ENCODE measurements at regions not wholly inside any gene's neighbourhood (a gene's known extent, or its start where the extent isn't known, plus 50 kb on each side); places are given as distances from the start of the nearest gene placed in this dataset.

GRCh38 chr2:58770846-58771245 is 529.7 kb upstream of the FANCL start:
- H3K9me3 ChIP-seq (ENCODE audit: low read length), result no peaks in the 10 kb centered on the region
- no peak overlapping the region for H3K4me3 ChIP-seq (ENCODE audit: low read depth, low read length, poor library complexity, severe bottlenecking)
- H3K4me2 ChIP-seq (ENCODE audit: low read length), result no peak overlapping the region
- no peaks in the 10 kb centered on the region for H3K4me1 ChIP-seq (ENCODE audit: insufficient read depth, low read length, severe bottlenecking)
- TF ChIP-seq CTCF (IDR thresholded peaks at IDR 0.05; ENCODE audit: low read length), result no peak
- TF ChIP-seq EZH2 (IDR thresholded peaks at IDR 0.05; ENCODE audit: borderline replicate concordance, low read length), result no peak
- H3K9ac ChIP-seq (ENCODE audit: low read length), result no peak overlapping the region
- H4K20me1 ChIP-seq (ENCODE audit: insufficient read depth, low read length), result no peaks in the 10 kb centered on the region
- no peaks in the 10 kb centered on the region for H3K79me2 ChIP-seq (ENCODE audit: insufficient read depth, low read length)
- no peak overlapping the region for H3K27ac ChIP-seq (ENCODE audit: low read depth, low read length, poor library complexity, severe bottlenecking)
- H3K36me3 ChIP-seq (ENCODE audit: insufficient read depth, low read length), result no peaks in the 10 kb centered on the region
- H3K9me2 ChIP-seq (ENCODE audit: low read depth, low read length), result no peaks in the 10 kb centered on the region
- no peaks in the 10 kb centered on the region for H3K27me3 ChIP-seq (ENCODE audit: insufficient read depth, low read length)
- H3F3A ChIP-seq (ENCODE audit: insufficient read depth, low read length), result no peaks in the 10 kb centered on the region
- no peak overlapping the region for H2AFZ ChIP-seq (ENCODE audit: low read length)

- H4K20me1 ChIP-seq (ENCODE audit: insufficient read depth, low read length), result no peaks in the 10 kb centered on the region
- H3K36me3 ChIP-seq (ENCODE audit: insufficient read depth, low read length), result no peaks in the 10 kb centered on the region
- no peak overlapping the region for H3K4me3 ChIP-seq (ENCODE audit: low read depth, low read length, poor library complexity, severe bottlenecking)
- H3K79me2 ChIP-seq (ENCODE audit: insufficient read depth, low read length), result no peaks in the 10 kb centered on the region
- no peaks in the 10 kb centered on the region for H3K27me3 ChIP-seq (ENCODE audit: insufficient read depth, low read length)
- no peak overlapping the region for H3K27ac ChIP-seq (ENCODE audit: low read depth, low read length, poor library complexity, severe bottlenecking)
- H3K9ac ChIP-seq (ENCODE audit: low read length), result no peak overlapping the region
- H3K4me1 ChIP-seq (ENCODE audit: insufficient read depth, low read length, severe bottlenecking), result no peaks in the 10 kb centered on the region
- no peak overlapping the region for H3K4me2 ChIP-seq (ENCODE audit: low read length)
- no peak overlapping the region for H2AFZ ChIP-seq (ENCODE audit: low read length)
- H3K9me3 ChIP-seq (ENCODE audit: low read length), result no peaks in the 10 kb centered on the region
- H3F3A ChIP-seq (ENCODE audit: insufficient read depth, low read length), result no peaks in the 10 kb centered on the region
- H3K9me2 ChIP-seq (ENCODE audit: low read depth, low read length), result no peaks in the 10 kb centered on the region
- TF ChIP-seq CTCF (IDR thresholded peaks at IDR 0.05; ENCODE audit: low read length) (no peak), EZH2 (IDR thresholded peaks at IDR 0.05; ENCODE audit: borderline replicate concordance, low read length) (no peak)
These were observed 528.7 kb upstream of the FANCL start for GRCh38 chr2:58769864-58770234.

DNA sequence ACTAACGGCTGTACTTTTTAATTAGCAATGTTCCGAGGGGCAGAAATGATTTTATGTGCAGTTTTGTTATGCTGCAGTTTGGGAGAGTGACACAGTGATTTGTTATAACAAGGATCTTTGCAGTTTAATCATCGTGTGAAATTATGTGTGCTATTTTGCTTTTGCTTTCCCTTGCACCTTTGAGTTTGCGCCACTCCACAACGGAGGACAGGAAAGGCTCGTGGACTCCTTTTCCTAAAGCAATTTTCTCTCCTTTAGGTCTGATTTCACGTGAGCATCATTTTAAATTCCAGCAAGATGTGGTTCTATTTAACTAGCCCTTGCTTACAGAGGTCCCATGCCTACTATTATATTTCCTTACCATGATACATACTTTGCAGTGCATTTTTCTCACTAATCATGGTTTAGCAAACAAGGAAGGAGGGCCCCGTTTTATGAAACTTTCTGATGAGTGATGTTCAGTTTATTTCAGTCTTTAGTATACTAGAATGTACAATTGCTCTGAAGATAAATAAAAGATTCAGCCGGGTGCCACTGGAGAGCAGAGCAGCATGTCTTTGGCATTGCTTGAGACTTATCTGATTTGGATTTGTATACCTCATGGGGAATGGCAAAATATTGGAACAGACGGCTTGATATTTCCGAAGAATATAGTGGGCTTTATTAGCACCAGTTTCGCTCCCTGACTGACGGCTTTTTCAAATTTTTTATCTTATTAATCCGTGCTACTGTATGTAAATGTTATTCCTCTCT is 528.2 kb upstream of the FANCL start:
- no peaks in the 10 kb centered on the region for H3K79me2 ChIP-seq (ENCODE audit: insufficient read depth, low read length)
- H3F3A ChIP-seq (ENCODE audit: insufficient read depth, low read length), result no peaks in the 10 kb centered on the region
- no peaks in the 10 kb centered on the region for H3K9me2 ChIP-seq (ENCODE audit: low read depth, low read length)
- no peak overlapping the region for H3K4me3 ChIP-seq (ENCODE audit: low read depth, low read length, poor library complexity, severe bottlenecking)
- H3K27ac ChIP-seq (ENCODE audit: low read depth, low read length, poor library complexity, severe bottlenecking), result no peak overlapping the region
- TF ChIP-seq CTCF (IDR thresholded peaks at IDR 0.05; ENCODE audit: low read length) (no peak), EZH2 (IDR thresholded peaks at IDR 0.05; ENCODE audit: borderline replicate concordance, low read length) (no peak)
- H4K20me1 ChIP-seq (ENCODE audit: insufficient read depth, low read length), result no peaks in the 10 kb centered on the region
- H3K4me1 ChIP-seq (ENCODE audit: insufficient read depth, low read length, severe bottlenecking), result no peaks in the 10 kb centered on the region
- H3K4me2 ChIP-seq (ENCODE audit: low read length), result no peak overlapping the region
- H3K9me3 ChIP-seq (ENCODE audit: low read length), result no peaks in the 10 kb centered on the region
- H3K9ac ChIP-seq (ENCODE audit: low read length), result no peak overlapping the region
- no peaks in the 10 kb centered on the region for H3K27me3 ChIP-seq (ENCODE audit: insufficient read depth, low read length)
- H3K36me3 ChIP-seq (ENCODE audit: insufficient read depth, low read length), result no peaks in the 10 kb centered on the region
- no peak overlapping the region for H2AFZ ChIP-seq (ENCODE audit: low read length)

All from OCI-LY1 (cell line).